Fibroblast of skin of abdomen (primary cell): ENCODE measurements at regions not wholly inside any gene's neighbourhood (a gene's known extent, or its start where the extent isn't known, plus 50 kb on each side); places are given as distances from the start of the nearest gene placed in this dataset.
"Not testable (repeated sequence)": the region's sequence is repeated elsewhere in the genome, so short reads cannot be mapped to it uniquely, and the experiment has no call there.

Experiments
- DNase-seq: peaks from one replicate; pipeline ENCODE4 v3.0.0-alpha.2; 2013

DNA sequence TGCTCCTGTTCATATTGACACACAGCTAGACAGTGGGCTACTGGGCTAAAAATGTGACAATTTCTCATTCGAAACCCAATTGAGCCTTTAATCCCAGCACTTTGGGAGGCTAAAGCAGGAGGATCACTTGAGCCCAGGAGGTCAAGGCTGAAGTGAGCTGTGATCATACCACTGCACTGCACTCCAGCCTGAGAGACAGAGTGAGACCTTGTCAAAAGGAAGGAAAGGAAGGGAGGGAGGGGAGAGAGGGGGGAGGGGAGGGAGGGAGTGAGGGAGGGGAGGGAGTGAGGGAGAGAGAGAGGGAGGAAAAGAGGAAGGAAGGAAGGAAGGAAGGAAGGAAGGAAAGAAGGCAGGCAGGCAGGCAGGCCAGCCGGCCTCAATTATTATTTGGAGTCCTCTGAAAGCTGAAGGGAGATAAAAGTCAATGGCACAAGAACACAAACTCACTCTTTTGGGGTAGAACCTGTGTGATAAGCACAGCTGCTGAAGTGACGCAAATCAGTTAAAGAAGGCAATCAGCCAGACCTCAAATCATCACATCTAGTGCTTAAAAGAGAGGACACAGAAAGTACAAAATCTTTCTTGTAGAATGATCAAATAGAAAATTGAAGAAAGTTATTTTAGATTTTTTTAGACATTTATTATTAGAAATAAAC lies 98.1 kb downstream of the CCDC71L start:
- DNase-seq, result no peak

DNA sequence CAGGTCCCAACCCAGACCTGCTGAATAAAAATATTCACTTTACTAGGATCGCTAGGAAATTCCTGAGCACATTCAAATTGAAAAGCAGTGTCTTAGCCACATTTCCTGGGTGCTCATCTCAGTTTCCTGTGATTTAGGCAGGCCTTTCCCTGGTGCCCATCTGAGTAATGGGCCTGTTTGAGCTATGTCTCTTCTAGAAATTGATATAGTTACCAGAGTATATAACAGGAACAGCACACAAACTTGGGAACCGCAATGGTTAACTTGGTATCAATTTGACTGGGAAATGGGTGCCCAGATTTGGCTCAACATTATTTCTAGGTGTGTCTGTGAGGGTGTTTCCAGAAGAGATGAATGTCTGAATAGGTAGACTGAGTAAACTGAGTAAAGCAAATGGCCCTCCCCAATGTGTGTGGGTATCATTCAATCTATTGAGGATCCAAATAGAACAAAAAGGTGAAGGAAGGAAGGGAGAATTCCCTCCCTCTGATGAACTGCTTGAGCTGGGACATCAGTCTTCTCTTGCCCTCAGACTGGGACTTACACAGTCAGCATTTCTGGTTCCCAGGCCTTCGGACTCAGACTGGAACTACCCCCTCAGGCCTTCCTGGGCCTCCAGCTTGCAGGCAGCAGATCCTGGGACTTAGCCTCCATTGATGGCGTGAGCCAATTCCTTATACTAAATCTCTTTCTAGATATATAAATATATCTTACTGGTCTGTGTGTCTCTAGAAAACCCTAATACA lies 99.1 kb downstream of the CCDC71L start:
- no peak for DNase-seq

DNA sequence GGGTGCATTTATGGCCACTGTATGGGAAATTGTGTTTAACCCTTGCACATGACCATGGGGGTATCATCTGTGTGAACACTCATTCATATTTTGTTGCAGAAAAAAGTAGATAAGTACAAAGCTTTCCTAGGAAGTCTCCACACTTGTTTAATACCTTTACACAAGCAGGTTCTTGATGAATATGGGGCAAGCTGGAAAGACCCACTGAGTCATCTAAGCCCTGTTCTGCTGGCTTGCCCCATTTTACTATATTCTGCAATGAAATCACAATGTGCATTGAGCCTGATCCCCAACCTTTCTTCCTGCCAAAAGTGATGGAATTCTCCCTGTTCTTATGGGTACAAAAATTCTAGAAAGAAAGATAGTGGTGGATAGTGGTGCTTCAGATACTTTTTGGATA lies 99.8 kb downstream of the CCDC71L start:
- no peak for DNase-seq

DNA sequence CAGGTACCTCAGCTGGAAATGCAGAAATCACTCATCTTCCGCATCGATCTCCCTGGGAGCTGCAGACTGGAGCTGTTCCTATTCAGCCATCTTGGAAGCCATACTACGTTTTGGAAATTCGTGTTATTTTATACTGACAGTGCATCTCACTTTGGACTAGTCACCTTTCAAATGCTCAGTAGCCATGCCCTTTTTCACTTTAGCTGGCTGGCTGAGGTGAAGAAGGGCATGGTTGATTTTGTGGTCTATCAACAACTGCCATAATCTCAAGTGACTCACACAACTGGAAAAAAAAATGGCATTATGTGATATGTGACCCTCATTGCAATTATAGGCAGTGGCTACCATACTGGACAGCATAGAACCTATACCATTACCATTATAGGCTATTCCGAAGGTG lies 100.5 kb downstream of the CCDC71L start:
- DNase-seq, result no peak

DNA sequence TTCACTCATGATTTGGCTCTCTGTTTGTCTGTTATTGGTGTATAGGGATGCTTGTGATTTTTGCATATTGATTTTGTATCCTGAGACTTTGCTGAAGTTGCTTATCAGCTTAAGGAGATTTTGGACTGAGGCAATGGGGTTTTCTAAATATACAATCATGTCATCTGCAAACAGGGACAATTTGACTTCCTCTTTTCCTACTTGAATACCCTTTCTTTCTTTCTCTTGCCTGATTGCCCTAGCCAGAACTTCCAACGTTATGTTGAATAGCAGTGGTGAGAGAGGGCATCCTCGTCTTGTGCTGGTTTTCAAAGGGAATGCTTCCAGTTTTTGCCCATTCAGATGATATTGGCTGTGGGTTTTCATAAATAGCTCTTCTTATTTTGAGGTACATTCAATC lies 104.7 kb downstream of the CCDC71L start:
- not testable (repeated sequence) for DNase-seq

DNA sequence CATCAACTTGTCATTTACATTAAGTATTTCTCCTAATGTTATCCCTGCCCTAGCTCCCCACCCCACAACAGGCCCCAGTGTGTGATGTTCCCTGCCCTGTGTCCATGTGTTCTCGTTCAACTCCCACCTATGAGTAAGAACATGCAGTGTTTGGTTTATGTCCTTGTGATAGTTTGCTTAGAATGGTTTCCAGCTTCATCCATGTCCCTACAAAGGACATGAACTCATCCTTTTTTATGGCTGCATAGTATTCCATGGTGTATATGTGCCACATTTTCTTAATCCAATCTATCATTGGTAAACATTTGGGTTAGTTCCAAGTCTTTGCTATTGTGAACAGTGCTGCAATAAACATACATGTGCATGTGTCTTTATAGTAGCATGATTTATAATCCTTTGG lies 106.3 kb downstream of the CCDC71L start:
- DNase-seq, result not testable (repeated sequence)

DNA sequence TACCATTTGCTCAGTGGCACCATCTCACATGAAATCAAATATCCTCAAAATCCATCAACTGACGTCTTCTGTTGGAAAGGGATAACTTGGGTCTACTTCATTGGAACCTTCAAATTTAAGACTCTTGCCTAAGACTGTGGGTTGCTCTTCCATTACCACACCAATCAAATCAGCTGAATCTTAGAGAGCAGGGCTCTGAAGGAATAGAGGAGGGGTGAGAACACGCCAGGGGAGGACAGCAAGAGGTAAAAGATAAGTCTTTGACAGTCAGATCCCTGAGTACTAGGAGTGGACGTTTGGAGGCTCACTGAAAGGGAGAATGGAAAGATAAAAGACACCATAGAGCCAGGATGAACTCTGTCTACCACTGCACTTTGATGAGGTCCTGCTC lies 107.5 kb downstream of the CCDC71L start:
- DNase-seq, result no peak

DNA sequence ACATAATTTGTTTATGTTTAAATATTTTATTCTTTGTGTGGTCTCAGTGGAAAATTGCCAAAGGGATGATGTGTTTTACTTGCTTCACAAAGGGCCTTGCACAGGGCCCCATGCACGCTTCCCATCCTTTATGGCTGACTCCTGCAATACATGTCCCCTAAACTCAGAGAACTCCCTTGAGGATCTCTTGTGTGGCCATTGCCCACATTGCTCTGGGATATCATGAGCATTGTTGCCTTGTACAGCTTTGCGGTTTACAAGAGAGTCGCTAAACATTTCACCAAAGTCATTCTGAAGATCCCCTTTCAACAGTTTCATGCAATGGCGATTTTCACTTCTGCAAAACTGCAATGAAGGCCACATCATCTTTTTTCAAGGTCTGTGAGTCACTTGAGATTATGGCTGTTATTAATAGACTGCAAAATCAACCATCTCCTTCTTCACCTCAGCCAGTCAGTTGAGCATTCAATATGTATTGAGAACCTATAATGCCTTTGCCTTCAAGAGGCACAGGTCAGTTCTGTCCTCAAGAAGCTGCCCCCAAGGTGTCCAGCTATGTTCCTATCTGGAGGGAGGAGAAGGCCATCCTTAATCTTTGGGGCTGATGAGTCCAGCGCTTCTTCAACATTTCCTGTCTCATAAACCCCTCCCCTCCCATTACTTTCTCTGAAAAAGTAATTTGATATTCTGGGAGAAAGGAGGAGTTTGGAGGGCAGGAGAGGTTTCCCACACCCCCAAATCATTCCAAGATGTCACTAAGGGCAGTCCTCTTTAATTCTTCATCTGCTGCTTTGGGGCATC lies 108.1 kb downstream of the CCDC71L start:
- no peak for DNase-seq

DNA sequence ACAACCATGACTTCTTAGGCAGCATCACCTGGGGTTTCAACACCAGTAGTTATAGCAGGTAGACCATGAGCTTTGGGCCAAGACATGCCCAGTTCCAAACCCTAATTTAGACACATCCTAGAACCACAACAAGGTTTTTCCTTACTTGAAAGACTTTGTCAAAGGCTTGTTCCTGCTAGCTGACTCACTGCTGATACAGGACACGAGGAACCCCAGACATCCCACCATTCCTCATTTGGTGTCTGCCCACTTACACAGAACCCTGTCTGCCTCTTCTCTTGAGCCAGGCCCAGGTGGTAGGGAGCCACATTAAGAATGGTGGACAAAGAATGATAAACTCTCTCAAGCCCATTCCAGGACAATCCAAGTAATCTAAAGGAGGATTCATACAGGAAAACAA lies 109.0 kb downstream of the CCDC71L start:
- no peak for DNase-seq

DNA sequence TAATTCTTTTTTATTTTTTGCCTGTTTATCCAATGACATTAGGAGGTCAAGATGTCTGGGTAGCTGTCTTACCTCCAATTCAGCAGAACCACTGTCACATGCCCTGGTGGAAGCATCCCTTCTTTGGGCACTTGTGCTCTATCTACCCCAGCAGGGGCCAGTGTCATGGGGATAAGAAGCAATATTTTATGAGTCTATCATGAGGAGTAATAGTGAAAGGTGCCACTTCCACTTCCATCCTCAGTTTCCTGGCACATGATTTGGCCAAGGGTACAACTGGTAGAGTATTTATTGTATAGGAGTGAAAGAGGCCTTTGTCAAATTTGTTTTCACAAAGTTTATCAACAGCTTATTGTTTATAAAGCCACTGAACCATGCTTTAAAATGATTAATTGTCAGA lies 112.5 kb downstream of the CCDC71L start:
- no peak for DNase-seq

DNA sequence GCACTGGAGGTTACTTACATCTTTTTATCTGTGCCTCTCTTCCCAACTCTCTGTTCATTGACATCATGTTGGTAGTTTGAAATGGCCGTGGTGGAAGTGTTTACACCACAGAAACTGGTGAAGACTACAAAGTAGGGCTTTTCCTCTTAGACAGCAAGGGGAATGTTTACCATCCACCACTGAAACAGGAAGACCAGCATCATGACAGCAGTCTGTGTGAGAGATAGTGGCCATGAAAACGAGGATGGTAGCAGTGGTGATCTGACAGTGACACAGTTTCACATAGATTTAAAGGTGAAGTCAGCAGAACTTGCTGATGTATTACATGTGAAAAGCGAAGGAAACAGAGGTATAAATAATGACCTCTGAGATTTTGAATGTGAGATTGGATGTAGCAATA lies 115.7 kb downstream of the CCDC71L start:
- DNase-seq, result no peak

DNA sequence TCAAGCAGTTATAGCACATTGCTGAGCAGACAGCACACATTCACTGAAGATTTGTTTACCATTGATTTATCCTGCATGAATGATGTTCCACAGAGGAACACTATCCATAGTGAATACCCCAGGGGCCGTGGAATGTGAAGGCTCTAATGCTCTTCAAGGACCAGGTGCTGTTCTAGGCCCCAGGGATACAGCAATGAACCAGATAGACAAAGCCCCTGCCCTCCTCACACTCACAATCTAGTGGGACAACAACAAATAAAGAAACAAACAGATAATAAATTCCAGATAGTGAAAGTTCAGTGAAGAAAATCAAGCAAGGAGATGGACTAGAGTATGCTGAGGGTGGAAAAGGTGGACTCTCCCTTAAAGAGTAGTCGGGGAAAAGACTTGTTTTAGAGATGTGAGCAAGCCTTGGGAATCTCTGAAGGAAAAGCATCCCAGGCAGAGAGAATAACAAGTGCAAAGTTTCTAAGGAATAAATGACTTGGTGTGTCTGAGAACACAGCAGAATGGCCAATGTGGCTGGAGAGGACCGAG lies 117.7 kb downstream of the CCDC71L start:
- no peak for DNase-seq

DNA sequence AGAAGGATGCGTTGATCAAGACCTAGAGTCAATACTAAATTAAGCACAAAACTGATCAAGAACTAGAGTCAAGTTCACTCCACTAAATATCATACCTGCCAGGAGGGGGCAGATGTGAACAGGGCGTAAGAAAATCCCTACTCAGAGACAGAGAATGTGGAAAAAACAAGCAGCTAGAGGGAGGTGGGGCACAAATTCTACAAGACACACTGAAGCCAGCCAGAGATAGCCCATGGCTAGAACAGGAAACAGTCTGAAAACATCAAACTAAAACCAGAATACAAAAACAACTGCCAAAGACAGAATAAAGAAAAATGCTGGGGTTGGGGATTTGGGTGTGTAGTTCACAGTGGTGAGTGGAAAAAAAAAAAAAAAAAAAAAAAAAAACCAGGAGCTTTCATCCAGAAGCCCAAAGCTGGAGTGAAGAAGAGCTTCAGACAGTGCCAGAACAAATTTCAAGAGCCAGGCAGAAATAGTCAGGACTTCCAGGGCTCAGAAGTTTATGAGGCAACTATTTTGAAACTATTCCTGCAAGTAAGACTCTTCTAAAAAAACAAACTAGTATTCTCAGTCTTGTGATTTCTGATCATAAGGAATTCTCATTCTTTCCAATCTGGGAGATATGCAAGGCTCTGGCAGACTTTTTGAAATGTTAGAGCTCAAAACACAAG lies 118.3 kb downstream of the CCDC71L start:
- peak; percentile 88 for DNase-seq

DNA sequence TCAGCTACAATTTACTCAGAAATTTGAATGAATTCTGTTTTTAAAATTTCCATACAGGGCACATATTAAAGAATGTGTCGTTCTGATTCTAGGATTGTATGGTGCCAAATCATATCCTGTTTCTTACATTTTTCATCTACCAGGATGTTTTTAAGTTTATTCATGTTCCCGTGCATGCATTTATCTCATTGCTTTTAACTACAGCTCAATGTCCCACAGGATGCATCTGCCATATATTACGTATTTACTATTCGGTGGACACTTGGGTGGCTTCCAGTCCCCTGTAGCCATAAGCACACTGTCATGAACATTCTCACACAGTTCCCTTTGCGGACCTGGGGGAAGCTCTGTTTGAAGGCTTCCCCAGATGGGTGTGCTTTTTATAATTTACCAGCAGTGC lies 122.3 kb downstream of the CCDC71L start:
- no peak for DNase-seq

DNA sequence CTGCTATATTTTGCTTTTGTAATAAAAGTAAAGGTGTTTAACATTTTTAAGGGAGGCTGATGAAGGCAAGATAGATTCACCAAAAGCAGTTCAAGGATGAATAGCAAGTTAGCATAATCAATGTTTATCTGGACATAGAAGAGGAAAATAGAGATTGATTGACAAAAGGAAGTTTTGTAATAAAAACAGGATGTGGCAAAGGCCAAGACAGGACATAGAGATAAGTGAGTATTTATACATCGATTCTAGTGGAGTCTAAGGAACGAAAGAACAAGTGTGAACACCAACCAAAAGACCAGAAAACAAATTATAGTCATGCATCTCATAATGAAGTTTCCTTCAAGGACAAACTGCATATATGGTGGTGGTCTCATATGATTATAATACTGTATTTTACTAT lies 123.8 kb downstream of the CCDC71L start:
- DNase-seq, result no peak

DNA sequence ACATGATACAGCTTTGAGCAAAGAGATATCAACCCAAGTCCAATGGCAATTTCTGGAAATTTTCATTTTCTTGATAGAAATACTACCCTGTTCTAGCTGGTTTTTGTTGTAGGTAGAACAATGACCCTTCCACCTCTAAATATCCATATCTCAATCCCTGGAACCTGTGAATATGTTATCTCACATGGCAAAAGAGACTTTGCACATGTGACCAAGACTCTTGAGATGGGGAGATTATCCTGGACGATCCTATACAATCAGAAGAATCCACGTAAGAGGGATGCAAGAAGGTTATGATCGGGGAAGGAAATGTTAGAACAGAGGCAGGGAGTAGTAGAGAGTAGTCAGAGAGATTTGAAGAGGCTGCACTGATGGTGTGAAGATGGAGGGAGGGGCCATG lies 124.9 kb downstream of the CCDC71L start:
- DNase-seq, result no peak

DNA sequence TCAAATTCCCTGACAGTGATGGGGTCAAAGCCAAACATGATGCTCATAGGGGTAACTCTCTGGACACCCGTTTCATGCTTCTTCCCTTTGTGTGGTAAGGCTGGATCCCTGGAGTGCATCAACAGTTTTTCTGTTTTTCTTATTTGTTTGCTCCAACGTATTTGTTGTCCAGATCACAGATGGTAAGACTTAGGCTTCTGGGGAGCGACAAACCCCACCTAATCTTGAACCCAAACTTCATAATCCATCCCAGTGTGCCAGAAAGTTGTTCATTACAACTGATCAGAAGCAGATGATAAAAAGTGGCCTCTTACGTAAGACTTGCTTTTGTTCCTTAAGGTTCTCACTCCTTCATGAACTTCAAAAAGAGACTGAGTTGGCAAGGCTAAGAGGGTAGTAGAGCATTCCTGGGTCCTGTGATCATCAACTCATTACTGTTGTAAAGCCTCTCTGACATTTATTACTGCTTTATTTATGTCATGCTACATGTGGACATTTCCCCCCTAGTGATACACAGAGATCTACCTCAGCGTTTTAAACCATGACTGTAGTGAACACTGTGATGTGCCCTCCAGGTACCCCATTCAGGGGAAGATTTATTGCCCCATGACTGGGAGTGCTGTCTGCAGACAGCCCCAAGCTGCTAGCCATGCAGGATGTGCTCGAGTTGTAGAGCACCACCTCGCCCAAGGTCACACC lies 125.6 kb downstream of the CCDC71L start:
- DNase-seq, result peak; percentile 61

DNA sequence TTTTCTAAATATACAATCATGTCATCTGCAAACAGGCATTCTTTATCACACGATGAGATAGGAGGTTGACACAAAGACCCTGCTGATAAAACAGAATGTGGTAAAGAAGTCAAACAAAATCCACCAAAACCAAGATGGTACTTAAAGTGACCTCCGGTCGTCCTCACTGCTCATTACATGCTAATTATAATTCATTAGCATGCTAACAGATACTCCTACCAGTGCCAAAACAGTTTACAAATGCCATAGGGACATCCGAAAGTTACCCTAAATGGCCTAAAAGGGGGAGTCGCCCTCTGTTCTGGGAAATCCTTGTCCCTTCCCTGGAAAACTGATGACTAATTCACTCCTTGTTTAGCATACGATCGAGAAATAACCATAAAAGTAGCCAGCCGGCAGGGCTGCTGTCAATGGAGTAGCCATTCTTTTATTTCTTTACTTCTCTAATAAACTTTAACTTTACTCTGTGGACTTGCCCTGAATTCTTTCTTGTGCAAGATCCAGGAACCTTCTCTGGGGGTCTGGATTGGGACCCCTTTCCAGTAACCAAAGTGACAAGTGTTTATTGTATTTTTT lies 126.6 kb downstream of the CCDC71L start:
- no peak for DNase-seq

DNA sequence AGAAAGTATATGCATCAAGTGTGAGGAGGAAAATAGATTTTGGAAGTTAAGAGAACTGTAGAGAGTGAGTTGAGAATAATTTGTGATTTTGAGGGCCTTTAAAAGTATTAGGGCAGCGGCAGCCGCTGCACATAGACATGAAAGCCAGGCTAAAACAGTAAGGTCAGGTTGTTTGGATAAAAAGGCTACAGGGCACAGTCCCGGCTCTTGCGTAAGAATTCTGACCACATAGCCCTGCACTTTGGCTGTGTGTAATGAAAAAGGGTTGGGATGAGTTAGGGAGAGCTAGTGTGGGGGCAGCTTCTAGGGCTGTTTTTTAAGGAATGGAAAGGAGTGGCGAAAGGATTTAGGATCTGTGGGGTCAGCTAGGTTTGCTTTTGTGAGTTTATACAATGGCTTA lies 130.8 kb downstream of the CCDC71L start:
- not testable (repeated sequence) for DNase-seq

DNA sequence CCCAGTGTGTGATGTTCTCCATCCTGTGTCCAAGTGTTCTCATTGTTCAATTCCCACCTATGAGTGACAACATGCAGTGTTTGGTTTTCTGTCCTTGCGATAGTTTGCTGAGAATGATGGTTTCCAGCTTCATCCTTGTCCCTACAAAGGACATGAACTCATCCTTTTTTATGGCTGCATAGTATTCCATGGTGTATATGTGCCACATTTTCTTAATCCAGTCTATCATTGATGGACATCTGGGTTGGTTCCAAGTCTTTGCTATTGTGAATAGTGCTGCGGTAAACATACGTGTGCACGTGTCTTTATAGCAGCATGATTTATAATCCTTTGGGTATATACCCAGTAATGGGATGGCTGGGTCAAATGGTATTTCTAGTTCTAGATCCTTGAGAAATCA lies 134.3 kb downstream of the CCDC71L start:
- not testable (repeated sequence) for DNase-seq

DNA sequence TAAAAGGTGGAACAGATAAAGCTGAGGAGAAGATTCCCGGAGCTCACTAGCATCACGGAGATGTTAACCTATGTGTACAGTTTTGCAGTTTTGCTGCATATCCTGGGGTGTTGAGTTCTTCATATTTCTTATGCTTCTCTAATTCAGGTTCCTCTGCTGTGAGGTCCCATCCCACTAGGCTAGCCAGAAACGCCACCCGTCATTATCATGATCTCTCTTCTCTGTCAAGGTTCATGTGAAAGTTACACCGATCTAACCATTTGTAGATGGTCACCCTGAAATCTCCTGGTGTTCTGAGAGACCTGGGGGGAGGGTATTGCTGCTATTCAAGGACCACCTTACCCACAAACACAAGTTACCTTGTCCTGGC lies 136.3 kb downstream of the CCDC71L start:
- DNase-seq, result no peak

DNA sequence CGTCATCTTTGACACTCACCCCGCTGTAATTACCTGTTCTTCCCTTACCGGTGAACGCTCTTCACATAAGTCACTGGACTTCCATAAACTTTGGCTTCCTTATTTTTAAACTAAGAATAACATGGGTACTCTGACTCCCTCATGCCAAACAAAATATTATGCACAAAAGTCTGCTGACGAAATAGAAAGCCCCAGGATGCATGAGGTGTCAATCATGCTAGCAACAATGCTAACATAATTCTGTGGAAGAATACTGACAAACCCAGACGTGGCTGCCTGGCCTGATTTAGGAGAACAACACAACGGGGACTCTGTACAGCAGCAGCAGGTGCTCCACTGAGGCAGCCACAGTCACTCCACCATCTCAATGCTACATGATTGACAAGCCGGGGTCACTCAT lies 137.5 kb downstream of the CCDC71L start:
- DNase-seq, result no peak
